Fibroblast of villous mesenchyme (primary cell): ENCODE measurements at regions not wholly inside any gene's neighbourhood (a gene's known extent, or its start where the extent isn't known, plus 50 kb on each side); places are given as distances from the start of the nearest gene placed in this dataset.

Experiments
- DNase-seq: peaks from one replicate; pipeline ENCODE4 v3.0.0-alpha.2; 2010; ENCODE audit warnings: low read depth
- H3K4me3 ChIP-seq: 2 replicates; pipeline ENCODE4 v1.5.1; 2011; ENCODE audit warnings: low read depth, mild to moderate bottlenecking, low read length
- TF ChIP-seq, protein P1 (sequence below): IDR thresholded peaks from 2 replicates; pipeline ENCODE4 v1.5.1; 2012; ENCODE audit warnings: low read depth, mild to moderate bottlenecking, low read length; ENCODE audit not compliant: insufficient read depth

DNA sequence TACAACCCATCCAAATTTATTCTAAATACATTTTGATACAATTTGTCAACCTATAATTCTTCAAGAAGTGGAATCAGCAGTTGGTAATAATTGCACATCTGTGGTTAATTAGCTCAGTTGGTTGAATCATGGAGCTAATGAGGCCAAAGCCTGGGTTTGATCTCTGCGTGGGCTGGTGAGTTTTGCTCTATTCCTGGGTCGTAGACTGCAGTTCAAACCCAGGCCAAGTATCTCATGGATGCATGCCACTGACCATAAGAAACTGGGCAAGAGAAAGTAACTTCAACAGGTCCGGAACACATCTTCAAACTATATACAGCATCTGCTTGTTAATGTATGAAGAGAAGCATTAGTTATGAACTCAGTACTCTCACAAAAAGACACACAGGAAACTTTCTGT lies 779.7 kb downstream of the USP25 start:
- H3K4me3 ChIP-seq = no peak overlapping the region
- DNase-seq = peak; percentile 43
- TF ChIP-seq, protein P1, sequence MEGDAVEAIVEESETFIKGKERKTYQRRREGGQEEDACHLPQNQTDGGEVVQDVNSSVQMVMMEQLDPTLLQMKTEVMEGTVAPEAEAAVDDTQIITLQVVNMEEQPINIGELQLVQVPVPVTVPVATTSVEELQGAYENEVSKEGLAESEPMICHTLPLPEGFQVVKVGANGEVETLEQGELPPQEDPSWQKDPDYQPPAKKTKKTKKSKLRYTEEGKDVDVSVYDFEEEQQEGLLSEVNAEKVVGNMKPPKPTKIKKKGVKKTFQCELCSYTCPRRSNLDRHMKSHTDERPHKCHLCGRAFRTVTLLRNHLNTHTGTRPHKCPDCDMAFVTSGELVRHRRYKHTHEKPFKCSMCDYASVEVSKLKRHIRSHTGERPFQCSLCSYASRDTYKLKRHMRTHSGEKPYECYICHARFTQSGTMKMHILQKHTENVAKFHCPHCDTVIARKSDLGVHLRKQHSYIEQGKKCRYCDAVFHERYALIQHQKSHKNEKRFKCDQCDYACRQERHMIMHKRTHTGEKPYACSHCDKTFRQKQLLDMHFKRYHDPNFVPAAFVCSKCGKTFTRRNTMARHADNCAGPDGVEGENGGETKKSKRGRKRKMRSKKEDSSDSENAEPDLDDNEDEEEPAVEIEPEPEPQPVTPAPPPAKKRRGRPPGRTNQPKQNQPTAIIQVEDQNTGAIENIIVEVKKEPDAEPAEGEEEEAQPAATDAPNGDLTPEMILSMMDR = no peak

- no peak overlapping the region for H3K4me3 ChIP-seq
- TF ChIP-seq, protein P1 = no peak
- no peak for DNase-seq
These were observed 784.5 kb downstream of the USP25 start for GRCh38 chr21:16514316-16514715.

DNA sequence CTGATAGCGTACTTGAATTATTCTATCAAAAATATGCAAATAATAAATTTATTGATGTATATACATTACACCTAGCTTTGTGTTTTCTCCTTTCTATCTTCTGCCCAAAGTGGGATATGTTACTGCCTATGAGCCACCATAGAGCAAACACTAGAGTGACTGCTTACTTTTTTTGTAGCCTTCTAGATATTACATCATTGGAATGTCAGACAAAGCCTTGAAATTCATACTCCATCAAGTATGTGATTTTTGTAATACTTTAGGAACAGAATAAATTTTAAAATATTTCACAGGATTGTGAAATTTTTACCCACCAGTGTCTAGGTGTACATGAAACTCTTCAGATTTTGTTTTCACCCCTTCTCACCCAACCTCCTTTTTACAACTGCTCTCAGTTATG lies 787.6 kb downstream of the USP25 start:
- no peak for DNase-seq
- no peak overlapping the region for H3K4me3 ChIP-seq
- TF ChIP-seq, protein P1 = no peak

DNA sequence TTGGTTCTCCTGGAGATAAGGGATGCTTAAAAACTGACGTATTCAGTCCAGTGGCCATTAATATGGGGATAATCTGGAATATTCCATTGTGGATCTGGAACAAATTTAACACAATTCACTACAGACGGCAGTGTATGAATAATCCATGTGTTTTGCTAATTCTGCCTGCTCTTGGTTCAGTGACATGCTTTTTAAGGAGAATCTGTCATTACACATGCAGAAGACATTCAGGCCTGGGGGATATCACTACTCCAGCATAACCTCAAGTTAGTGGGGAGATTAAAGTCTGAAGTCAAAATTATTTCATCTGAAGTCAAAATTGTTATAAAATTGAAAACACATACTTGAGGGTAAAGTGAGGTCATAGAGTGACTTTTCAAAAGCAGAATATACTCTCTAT lies 789.3 kb downstream of the USP25 start:
- no peak for DNase-seq
- TF ChIP-seq, protein P1 = no peak
- no peak overlapping the region for H3K4me3 ChIP-seq

DNA sequence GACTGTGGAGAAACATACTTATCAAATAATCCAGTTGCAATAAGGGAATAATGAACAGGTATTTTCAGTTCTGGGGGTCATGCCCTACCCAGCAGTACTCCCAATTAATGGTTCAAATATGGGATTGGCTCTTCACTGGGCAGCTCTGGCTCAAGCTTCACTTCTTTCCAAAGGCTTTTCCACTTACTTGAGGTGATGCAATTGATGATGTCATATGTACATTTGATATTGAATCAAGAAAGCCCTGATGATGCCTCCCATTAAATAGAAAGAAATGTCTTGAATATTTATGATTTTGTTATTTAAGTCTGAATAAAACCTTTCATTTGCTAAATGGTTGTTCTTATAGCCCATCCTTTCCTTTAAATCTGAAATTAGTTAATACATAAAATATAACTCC lies 789.9 kb downstream of the USP25 start:
- TF ChIP-seq, protein P1 = no peak
- DNase-seq = no peak
- no peak overlapping the region for H3K4me3 ChIP-seq

DNA sequence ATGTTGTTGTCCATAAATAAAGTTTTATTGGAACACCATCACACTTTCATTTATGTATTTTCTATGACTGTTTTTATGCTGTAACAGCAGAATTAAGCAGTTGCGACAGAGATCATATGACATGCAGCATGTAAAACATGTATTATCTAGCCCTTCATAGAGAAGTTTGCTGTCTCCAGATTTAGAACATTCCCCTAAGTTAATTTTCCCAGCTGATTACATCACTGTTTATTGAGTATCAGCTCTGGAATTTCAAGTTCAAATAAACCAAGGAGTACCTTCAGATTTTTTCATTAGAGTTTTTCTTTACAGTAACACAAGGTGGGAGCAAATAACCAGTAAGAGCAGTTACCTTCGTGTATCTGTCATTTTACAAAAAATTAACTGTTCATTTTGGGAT lies 792.8 kb downstream of the USP25 start:
- DNase-seq = peak; percentile 65
- no peak overlapping the region for H3K4me3 ChIP-seq
- TF ChIP-seq, protein P1 = no peak

- TF ChIP-seq, protein P1 = no peak
- DNase-seq = no peak
- H3K4me3 ChIP-seq = no peak overlapping the region
These were observed 800.9 kb downstream of the USP25 start for GRCh38 chr21:16530656-16531055.
